HG03064 (cell line): ENCODE measurements at regions not wholly inside any gene's neighbourhood (a gene's known extent, or its start where the extent isn't known, plus 50 kb on each side); places are given as distances from the start of the nearest gene placed in this dataset.

Experiments
- ATAC-seq: cut with Tn5 transposase; IDR thresholded peaks from one replicate; pipeline ENCODE4 v1.9.1; 2021; ENCODE audit warnings: low read depth; ENCODE audit not compliant: unreplicated experiment

- no peak for ATAC-seq
These were observed 99.4 kb upstream of the CTTNBP2 start for GRCh38 chr7:117972606-117973005.

- no peak for ATAC-seq
These were observed 100.7 kb upstream of the CTTNBP2 start for GRCh38 chr7:117973975-117974374.

DNA sequence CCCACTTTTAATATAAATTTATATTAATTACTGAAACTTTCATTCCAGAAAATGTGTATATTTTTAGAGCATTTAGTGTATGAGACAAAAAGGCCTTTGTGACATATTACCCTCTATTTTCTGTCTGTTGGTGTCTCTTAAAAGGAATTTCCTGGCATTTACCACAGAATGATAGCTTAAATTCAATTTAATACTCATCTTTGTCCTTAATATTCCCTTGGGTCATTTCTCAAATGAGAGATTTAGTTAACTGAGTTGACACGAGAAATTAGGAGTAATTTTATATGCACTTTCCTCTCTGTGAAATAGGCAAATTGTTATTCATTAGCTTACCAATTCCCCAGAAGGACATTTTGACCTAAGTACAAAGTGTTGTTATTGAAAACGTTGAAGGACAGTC lies 101.7 kb upstream of the CTTNBP2 start:
- ATAC-seq, result no peak

DNA sequence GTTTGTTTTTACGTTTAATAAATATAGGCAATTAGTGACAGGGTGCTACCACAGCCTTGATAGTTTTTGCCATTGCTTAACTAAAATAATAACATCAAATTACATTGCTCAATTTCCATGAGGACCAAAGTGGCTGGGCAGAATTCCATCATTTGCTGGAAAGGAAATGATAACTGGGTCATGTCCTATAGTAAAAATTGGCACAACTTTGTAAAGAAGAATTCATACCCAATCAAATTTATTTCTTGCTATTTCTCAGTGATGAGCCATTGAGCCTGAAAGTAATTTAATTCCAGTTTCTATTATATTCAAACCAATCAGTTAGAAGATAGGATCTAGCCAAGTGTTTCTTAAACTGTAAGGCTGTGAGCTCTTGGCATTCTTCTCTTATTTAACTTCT lies 102.2 kb upstream of the CTTNBP2 start:
- no peak for ATAC-seq

DNA sequence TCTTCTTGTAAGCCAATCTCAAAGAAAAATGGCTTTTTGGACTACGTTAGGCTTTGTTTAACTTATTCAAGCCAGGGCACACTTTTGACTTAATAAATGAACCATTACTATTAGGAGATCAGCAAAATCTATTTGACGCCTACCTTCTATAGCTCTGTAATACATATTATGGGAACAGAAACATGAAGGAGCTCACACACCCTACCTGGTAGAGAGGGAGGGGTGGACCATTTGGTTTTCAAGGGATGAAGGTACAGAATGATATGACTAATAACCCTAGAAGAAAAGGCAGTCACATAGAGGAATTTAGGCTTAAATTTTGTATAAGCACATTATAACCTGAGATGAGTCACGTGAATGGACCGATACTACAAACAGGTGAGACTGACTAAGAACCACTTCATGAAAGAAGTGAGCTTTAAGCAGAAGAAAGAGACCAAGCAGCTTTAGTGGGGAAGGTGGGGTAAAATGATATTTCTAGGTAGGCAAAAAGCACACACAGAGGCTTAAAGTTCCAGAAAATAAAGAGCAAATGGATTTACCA lies 106.8 kb upstream of the CTTNBP2 start:
- no peak for ATAC-seq

- ATAC-seq, result no peak
These were observed 109.1 kb upstream of the CTTNBP2 start for GRCh38 chr7:117982071-117983055.

DNA sequence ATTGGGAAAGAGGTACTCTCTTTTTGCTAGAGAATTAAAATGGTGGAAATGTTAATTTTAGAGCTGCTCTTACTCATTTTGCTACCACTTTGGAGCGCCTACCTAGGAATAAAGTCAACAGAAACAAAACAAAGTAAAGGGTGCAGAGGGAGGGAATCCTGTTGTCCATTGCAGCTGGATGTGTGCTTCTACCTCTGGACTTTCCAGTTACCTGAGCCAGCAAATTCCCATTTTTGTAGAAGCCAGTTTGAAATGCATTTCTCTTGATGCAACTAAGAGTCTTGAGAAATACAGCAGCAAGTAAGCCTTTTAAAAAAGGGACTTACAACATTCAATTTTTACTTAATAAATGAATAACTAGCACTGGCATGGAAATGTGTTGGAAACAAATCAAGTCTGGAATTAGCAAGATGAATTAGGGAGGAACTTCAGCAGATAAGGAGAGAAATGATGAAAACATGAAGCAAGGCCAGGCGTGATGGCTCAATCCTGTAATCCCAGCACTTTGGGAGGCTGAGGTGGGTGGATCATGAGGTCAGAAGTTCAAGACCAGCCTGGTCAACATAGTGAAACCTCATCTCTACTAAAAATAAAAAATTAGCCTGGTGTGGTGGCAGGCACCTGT lies 113.5 kb upstream of the CTTNBP2 start:
- no peak for ATAC-seq

- ATAC-seq, result no peak
These were observed 117.6 kb upstream of the CTTNBP2 start for GRCh38 chr7:117990834-117991233.

GRCh38 chr7:117992635-117993376 lies 119.6 kb upstream of the CTTNBP2 start:
- ATAC-seq, result no peak

DNA sequence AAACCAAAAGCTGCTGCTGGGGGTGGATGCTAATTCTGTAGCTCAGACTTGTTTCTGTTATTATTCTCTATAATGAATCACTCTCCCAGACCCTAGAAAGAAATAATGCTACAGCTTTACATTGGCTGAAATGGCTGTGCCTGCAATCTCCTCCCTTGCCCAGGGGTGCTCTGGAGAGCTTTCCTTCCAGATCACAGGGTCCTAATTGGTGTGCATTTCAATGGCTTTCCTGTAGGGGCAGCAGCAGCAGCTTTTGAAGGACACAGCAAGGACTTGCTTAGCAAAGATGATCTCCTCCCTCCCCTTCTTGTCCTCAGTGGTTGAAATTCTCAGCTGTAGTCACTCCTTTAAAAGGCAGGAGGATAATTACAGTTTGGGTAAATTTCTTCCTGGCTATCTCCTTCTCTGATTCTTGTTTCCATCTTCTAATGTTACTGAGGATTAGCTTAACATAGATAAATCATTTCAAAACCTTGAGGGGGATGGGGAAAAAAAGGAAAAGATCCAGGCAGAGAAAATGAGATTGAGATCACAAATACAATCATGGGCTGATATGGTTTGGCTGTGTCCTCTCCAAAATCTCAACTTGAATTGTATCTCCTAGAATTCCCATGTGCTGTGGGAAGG lies 120.2 kb upstream of the CTTNBP2 start:
- ATAC-seq, result no peak

DNA sequence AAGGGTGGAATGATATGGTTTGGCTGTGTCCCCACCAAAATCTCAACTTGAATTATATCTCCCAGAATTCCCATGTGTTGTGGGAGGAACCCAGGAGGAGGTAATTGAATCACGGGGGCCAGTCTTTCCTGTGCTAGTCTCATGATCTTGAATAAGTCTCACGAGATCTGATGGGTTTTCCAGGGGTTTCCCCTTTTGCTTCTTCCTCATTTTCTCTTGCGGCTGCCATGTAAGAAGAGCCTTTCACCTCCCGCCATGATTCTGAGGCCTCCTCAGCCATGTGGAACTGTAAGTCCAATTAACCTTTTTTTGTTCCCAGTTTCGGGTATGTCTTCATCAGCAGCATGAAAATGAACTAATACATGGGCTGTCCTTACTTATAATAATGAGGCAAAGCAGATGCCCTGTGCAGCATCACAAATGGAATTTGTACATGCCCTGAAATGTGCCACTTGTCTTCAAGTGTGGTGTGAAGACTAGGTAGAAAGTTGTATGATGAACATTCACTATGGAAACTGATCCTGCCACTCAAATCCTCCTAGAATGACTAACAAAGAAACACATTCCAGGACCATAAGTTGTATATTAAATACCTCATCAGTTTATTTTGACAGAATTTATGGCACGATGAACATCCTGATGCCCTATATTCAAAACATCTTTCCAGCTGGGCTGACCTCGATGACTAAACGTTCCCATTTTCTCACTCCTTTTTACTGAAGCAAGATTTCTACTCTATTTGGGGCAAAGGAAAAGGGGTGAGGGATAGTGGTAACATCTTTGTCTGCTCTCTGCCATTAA lies 122.8 kb upstream of the CTTNBP2 start:
- no peak for ATAC-seq

- ATAC-seq, result no peak
These were observed 124.9 kb upstream of the CTTNBP2 start for GRCh38 chr7:117997862-117998825.

DNA sequence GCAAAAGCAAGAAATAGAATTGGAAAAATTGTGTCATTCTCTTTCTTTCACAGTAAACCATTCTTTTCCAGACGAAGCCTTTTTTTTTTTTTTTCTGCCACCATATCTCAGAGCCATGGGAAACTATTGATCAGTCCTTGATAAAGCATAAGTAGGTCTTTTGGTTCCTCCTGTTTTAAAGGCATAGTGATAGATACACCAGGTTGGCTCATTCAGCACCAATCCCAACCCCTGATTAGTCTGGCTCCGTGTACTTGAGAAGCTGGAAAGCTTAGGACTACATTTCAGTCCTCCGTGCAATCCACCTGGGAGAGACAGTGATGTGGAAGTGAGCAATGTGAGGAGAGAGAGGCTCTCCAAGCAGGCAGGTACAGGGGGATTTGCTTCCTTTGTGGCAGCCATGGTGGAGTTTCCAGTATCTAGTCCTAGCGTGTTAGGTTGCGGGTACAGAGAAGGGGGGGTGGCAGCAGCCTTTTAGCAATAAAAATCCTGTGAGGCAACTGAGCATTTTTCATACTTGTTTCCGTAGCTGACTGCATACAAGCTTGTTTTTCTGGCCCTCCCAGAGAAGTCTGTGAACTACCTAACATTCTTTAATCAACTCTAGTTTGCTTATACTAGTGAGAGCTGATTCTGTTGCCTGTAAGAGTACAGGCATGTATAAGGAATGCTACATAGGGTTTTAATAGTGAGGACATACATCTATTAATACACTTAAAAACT lies 127.4 kb upstream of the CTTNBP2 start:
- no peak for ATAC-seq

DNA sequence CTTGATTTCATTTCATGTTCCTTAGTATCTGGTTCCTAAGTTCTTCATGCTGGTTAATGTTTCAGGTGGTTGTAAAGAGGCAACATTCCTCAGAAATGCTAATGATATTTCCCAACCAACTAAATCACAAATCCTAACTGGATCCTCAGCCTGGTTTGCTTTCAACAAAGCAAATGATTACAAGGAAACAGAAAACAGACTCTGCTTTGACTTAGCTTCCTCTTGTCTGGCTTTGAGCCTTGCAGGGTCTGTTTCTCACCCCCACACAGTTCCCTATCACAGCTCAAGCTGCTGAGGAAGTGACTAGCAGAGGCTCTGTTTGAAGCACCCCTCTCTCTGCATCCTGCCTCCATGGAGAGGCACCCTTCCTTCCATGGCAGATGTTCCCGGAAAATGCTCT lies 130.2 kb upstream of the CTTNBP2 start:
- ATAC-seq, result no peak

DNA sequence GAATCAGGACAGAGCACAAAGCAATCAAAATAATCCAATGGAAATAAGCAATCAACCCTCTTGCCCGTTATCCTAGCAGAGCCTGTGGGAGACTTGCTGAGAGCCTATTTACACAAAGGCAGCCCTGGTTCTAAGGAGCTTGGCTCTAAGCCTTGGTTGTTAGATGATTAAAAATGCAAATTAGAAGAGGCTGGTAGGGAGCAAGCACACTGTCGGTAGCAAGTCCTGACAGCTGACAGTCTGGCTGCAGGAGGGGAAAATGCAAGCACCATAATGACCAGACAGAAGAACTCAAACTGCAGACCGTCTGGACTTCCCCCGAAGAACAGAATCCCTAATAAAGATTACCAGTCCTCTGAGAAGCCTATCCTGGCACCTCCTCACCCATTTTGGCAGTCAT lies 131.8 kb upstream of the CTTNBP2 start:
- ATAC-seq, result no peak

DNA sequence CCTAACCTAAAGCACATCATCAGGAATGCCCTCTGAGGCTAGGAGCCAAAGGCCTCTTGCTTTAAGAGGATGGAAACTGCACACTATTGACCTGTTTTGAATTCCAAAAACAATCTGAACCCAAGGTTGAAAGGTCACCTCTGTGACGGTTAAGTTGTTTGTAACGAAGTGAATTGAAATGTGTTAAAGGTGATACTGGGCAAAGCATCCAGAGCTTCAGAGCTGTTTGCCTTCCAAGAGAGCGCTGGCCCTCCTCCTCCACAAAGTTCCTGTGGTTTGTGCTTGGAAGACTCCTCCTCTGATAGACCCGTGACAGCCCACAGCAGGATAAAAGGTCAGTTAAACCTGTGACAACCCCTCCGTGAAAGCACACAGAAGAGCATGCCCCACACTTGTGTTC lies 133.7 kb upstream of the CTTNBP2 start:
- no peak for ATAC-seq

DNA sequence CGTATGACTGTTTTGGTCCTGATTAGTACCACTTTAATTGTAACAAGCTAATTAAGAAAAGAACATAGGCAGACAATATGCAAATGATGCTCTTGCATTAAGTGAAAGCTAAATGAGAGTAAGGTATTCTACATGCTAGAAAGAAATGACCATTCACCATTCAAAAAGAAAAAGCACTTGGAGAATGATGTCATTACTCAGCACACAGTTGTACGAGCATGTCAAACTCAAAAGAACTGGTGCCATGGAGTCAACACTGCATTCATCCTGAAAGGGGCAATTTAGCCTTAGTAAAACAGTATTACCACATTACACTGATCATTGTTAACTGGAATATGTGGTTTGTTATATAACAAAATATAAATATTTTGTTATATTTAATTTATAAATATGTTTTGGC lies 136.2 kb upstream of the CTTNBP2 start:
- no peak for ATAC-seq

GRCh38 chr7:118011652-118012051 lies 138.4 kb upstream of the CTTNBP2 start:
- no peak for ATAC-seq
